ENCODE measurements at regions not wholly inside any gene's neighbourhood (a gene's known extent, or its start where the extent isn't known, plus 50 kb on each side); places are given as distances from the start of the nearest gene placed in this dataset.

DNA sequence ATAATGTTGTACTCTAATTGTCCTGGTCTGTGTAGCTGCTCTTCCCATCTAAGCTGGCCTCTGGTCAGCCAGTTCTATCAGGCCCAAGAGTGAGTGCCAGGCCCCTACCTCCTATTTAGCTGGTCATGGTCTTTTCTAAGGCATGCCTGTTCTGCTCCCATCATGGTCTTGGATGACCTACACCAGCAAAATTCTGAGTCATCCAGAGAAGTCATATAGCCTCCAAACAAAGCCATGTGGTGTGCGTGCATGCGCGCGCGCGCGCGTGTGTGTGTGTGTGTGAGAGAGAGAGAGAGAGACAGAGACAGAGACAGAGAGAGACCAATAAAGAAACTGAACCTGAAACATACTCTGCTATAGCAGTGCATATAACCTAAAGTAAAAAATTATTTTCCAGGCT is 254.4 kb downstream of the BRINP2 start:
- TF ChIP-seq, protein P1, sequence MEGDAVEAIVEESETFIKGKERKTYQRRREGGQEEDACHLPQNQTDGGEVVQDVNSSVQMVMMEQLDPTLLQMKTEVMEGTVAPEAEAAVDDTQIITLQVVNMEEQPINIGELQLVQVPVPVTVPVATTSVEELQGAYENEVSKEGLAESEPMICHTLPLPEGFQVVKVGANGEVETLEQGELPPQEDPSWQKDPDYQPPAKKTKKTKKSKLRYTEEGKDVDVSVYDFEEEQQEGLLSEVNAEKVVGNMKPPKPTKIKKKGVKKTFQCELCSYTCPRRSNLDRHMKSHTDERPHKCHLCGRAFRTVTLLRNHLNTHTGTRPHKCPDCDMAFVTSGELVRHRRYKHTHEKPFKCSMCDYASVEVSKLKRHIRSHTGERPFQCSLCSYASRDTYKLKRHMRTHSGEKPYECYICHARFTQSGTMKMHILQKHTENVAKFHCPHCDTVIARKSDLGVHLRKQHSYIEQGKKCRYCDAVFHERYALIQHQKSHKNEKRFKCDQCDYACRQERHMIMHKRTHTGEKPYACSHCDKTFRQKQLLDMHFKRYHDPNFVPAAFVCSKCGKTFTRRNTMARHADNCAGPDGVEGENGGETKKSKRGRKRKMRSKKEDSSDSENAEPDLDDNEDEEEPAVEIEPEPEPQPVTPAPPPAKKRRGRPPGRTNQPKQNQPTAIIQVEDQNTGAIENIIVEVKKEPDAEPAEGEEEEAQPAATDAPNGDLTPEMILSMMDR (IDR thresholded peaks at IDR 0.05), result no peak
- TF ChIP-seq POLR2A (IDR thresholded peaks at IDR 0.05), result no peak
- Histone ChIP-seq H3K27ac (no peak overlapping the region), H3K36me3 (no peaks in the 10 kb centered on the region), H3K9me3 (no peaks in the 10 kb centered on the region), H3K27me3 (replicated peaks; ENCODE audit: insufficient read depth) (no peaks in the 10 kb centered on the region), H3K4me1 (replicated peaks) (no peaks in the 10 kb centered on the region), H3K4me3 (no peak overlapping the region)
- no peak for DNase-seq (ENCODE audit: low spot score)
- 98% methylated on average over 8 of the region's 8 CpGs for WGBS
- intact Hi-C loops (cut with DNase I), result no loop called here

DNA sequence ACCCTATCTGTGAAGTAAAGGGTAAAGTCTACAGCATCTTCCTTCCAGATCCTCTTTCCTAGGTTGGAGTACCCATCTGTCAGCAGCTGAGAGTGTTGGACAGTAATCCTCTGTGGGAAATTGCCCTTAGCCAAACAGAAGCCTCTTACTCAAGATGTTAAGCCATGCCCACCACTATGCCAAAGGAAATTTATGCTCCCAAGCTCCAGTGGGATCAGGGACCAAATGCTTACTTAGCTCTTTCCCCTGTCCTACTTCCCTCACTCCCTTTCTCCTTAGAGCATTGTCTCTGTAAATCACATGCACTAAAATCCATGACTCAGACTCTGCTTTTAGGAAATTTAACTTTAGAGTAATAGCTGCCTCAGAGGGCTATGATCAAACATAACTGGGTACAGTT is 254.0 kb downstream of the BRINP2 start:
- TF ChIP-seq, protein P1 (IDR thresholded peaks at IDR 0.05), result no peak
- no peak for TF ChIP-seq POLR2AphosphoS5 (IDR thresholded peaks at IDR 0.05)
- no peak for TF ChIP-seq POLR2A (IDR thresholded peaks at IDR 0.05)
- no peaks in the 10 kb centered on the region for H3K4me1 ChIP-seq (replicated peaks)
- H3K27ac ChIP-seq, result no peak overlapping the region
- no peaks in the 10 kb centered on the region for H3K36me3 ChIP-seq
- H3K4me3 ChIP-seq, result no peak overlapping the region
- no peaks in the 10 kb centered on the region for H3K9me3 ChIP-seq
- no peak for DNase-seq (ENCODE audit: low spot score)
- H3K27me3 ChIP-seq (replicated peaks; ENCODE audit: insufficient read depth), result no peaks in the 10 kb centered on the region
- intact Hi-C loops (cut with DNase I), result no loop called here

- H3K27me3 ChIP-seq (replicated peaks; ENCODE audit: insufficient read depth), result no peaks in the 10 kb centered on the region
- intact Hi-C loops (cut with DNase I), result no loop called here
- no peaks in the 10 kb centered on the region for H3K36me3 ChIP-seq
- TF ChIP-seq POLR2AphosphoS5 (IDR thresholded peaks at IDR 0.05), result no peak
- TF ChIP-seq POLR2A (IDR thresholded peaks at IDR 0.05), result no peak
- TF ChIP-seq, protein P1 (IDR thresholded peaks at IDR 0.05), result no peak
- DNase-seq (ENCODE audit: low spot score), result no peak
- no peaks in the 10 kb centered on the region for H3K4me1 ChIP-seq (replicated peaks)
- no peak overlapping the region for H3K27ac ChIP-seq
- WGBS, result 17% methylated on average over 2 of the region's 2 CpGs
- H3K4me3 ChIP-seq, result no peak overlapping the region
- H3K9me3 ChIP-seq, result no peaks in the 10 kb centered on the region
Measured at GRCh38 chr1:177423090-177423489, 252.3 kb downstream of the BRINP2 start.

- H3K27me3 ChIP-seq (replicated peaks; ENCODE audit: insufficient read depth), result no peaks in the 10 kb centered on the region
- intact Hi-C loops (cut with DNase I), result no loop called here
- H3K36me3 ChIP-seq, result no peaks in the 10 kb centered on the region
- no peak for DNase-seq (ENCODE audit: low spot score)
- H3K9me3 ChIP-seq, result no peaks in the 10 kb centered on the region
- 59% methylated on average over 3 of the region's 3 CpGs for WGBS
- H3K4me3 ChIP-seq, result no peak overlapping the region
- no peak overlapping the region for H3K27ac ChIP-seq
- TF ChIP-seq POLR2AphosphoS5 (IDR thresholded peaks at IDR 0.05) (no peak), POLR2A (IDR thresholded peaks at IDR 0.05) (no peak)
- TF ChIP-seq, protein P1 (IDR thresholded peaks at IDR 0.05), result no peak
- no peaks in the 10 kb centered on the region for H3K4me1 ChIP-seq (replicated peaks)
Measured at GRCh38 chr1:177413982-177414596, 243.3 kb downstream of the BRINP2 start.

GRCh38 chr1:177411381-177411780 is 240.6 kb downstream of the BRINP2 start:
- intact Hi-C loops (cut with DNase I), result no loop called here

More at GRCh38 chr1:177411381-177411780, 240.6 kb downstream of the BRINP2 start:
- DNase-seq (ENCODE audit: low spot score), result no peak
- H3K4me1 ChIP-seq (replicated peaks), result no peaks in the 10 kb centered on the region
- TF ChIP-seq POLR2AphosphoS5 (IDR thresholded peaks at IDR 0.05), result no peak
- TF ChIP-seq, protein P1 (IDR thresholded peaks at IDR 0.05), result no peak
- TF ChIP-seq POLR2A (IDR thresholded peaks at IDR 0.05), result no peak
- H3K27me3 ChIP-seq (replicated peaks; ENCODE audit: insufficient read depth), result peaks cover 3% of the 10 kb centered on the region
- no peaks in the 10 kb centered on the region for H3K36me3 ChIP-seq
- H3K27ac ChIP-seq, result no peak overlapping the region
- 70% methylated on average over 3 of the region's 3 CpGs for WGBS
- no peak overlapping the region for H3K4me3 ChIP-seq
- no peaks in the 10 kb centered on the region for H3K9me3 ChIP-seq
